Mesendoderm (in vitro differentiated cells): ENCODE measurements at regions not wholly inside any gene's neighbourhood (a gene's known extent, or its start where the extent isn't known, plus 50 kb on each side); places are given as distances from the start of the nearest gene placed in this dataset.

Source experiments
- DNase-seq: peaks from one replicate; pipeline ENCODE4 v3.0.0; 2013
- H2AK5ac ChIP-seq: 2 replicates; pipeline ENCODE4 v1.6.1; 2013; ENCODE audit warnings: low read length, inconsistent platforms
- H2BK120ac ChIP-seq: 2 replicates; pipeline ENCODE4 v1.6.1; 2013; ENCODE audit warnings: low read depth, mild to moderate bottlenecking, low read length, moderate library complexity, mixed read lengths
- H2BK15ac ChIP-seq: replicated peaks from 2 replicates; pipeline ENCODE4 v1.6.1; 2013; ENCODE audit warnings: low read depth, mild to moderate bottlenecking, moderate library complexity
- H2BK5ac ChIP-seq: 2 replicates; pipeline ENCODE4 v1.6.1; 2013; ENCODE audit warnings: low read length, inconsistent platforms
- H3K18ac ChIP-seq: 2 replicates; pipeline ENCODE4 v1.6.1; 2013; ENCODE audit warnings: mild to moderate bottlenecking, low read length, mixed read lengths
- H3K23ac ChIP-seq: one replicate; pipeline ENCODE4 v1.6.1; 2013; ENCODE audit warnings: low read length
- H3K27ac ChIP-seq: 2 replicates; pipeline ENCODE4 v1.5.1; 2013; ENCODE audit warnings: low read depth, mild to moderate bottlenecking, inconsistent platforms, low read length, moderate library complexity
- H3K27me3 ChIP-seq: 2 replicates; pipeline ENCODE4 v1.6.1; 2013; ENCODE audit warnings: low read length, control low read depth, mild to moderate bottlenecking, inconsistent platforms; ENCODE audit not compliant: insufficient read depth, poor library complexity
- H3K36me3 ChIP-seq: 2 replicates; pipeline ENCODE4 v1.6.1; 2013; ENCODE audit warnings: low read length, inconsistent platforms; ENCODE audit not compliant: control insufficient read depth, insufficient read depth
- H3K4ac ChIP-seq: one replicate; pipeline ENCODE4 v1.6.1; 2013; ENCODE audit warnings: low read depth, mild to moderate bottlenecking, low read length, moderate library complexity
- H3K4me1 ChIP-seq: 2 replicates; pipeline ENCODE4 v1.6.1; 2013; ENCODE audit warnings: low read depth, low read length, inconsistent platforms; ENCODE audit not compliant: control insufficient read depth
- H3K4me2 ChIP-seq: 2 replicates; pipeline ENCODE4 v1.6.1; 2013; ENCODE audit warnings: low read length
- H3K4me3 ChIP-seq: 2 replicates; pipeline ENCODE4 v1.5.1; 2013; ENCODE audit warnings: mild to moderate bottlenecking, low read length
- H3K56ac ChIP-seq: one replicate; pipeline ENCODE4 v1.6.1; 2013; ENCODE audit warnings: low read length
- H3K79me1 ChIP-seq: 2 replicates; pipeline ENCODE4 v1.6.1; 2013; ENCODE audit warnings: low read length, inconsistent platforms
- H3K79me2 ChIP-seq: 2 replicates; pipeline ENCODE4 v1.6.1; 2013; ENCODE audit warnings: mild to moderate bottlenecking, low read length; ENCODE audit not compliant: control insufficient read depth, insufficient read depth
- H3K9ac ChIP-seq: 2 replicates; pipeline ENCODE4 v1.6.1; 2013; ENCODE audit warnings: low read length, inconsistent platforms
- H4K5ac ChIP-seq: one replicate; pipeline ENCODE4 v1.6.1; 2013; ENCODE audit warnings: low read length
- H4K8ac ChIP-seq: one replicate; pipeline ENCODE4 v1.6.1; 2013; ENCODE audit warnings: low read depth, mild to moderate bottlenecking, control low read depth, low read length, moderate library complexity
- WGBS: extraction: QIAGEN DNeasy Blood & Tissue Kit; methylation state at CpG from one replicate; pipeline ENCODE4 v1.1.7; 2013; ENCODE audit warnings: low lambda C conversion rate, missing lambda C conversion rate; ENCODE audit not compliant: insufficient coverage; ENCODE audit errors: extremely low coverage; 5-methylcytosine and 5-hydroxymethylcytosine counted together

DNA sequence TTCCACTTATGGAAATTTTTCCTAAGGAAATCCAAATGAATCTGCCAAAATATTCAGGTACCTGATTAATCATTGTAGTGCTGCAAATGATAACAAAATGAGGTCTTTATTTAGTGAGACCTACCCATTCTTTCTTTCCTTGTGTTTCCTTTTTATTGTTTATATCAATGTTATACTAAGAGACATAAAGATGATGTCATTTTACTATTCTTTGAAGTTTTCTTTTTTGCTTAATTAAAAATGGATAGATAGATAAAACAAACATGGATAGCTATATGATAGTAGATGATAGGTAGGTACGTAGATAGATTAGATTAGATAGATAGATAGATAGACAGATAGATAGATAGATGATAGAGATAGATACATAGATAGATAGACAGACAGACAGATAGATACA is 669.5 kb upstream of the TBX3 start:
- no peak overlapping the region for H3K18ac ChIP-seq
- H3K4me1 ChIP-seq: no peaks in the 10 kb centered on the region
- no peak overlapping the region for H3K4ac ChIP-seq
- H4K8ac ChIP-seq: no peak overlapping the region
- no peak overlapping the region for H2BK120ac ChIP-seq
- no peak for DNase-seq
- no peak overlapping the region for H3K4me2 ChIP-seq
- no peak overlapping the region for H3K27ac ChIP-seq
- no peaks in the 10 kb centered on the region for H3K36me3 ChIP-seq
- H3K9ac ChIP-seq: no peak overlapping the region
- H2BK5ac ChIP-seq: no peak overlapping the region
- H3K79me1 ChIP-seq: no peaks in the 10 kb centered on the region
- WGBS: 100% methylated on average over 1 of the region's 1 CpG
- H3K79me2 ChIP-seq: no peaks in the 10 kb centered on the region
- H3K56ac ChIP-seq: no peak overlapping the region
- H3K4me3 ChIP-seq: no peak overlapping the region
- H3K27me3 ChIP-seq: no peaks in the 10 kb centered on the region
- H2BK15ac ChIP-seq: no peak overlapping the region
- H4K5ac ChIP-seq: no peak overlapping the region
- no peak overlapping the region for H3K23ac ChIP-seq
- no peak overlapping the region for H2AK5ac ChIP-seq

DNA sequence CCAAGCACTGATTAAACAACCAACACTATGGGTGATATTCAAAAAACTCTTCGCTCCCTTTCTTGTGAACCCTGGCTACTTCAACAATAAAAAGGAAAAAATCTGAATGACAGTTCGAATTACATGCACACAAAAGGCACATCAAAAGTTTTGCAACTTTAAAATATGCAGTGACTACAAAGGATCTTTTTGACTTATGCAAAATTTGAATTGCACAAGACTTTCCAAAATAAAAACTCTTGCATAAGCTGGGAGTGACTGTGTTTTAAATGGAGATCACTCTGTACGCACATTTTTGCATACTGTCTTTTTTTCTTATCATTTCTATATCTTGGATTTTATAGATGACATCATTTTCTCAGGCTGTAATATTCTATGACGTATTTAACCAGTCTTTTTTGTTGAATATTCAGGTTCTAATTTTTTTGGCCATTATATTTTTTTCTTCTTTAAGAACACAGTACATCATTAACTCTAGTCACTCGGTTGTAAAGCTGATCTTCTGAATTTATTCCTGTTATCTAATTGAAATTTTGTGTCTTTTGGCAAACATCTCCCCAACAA is 667.6 kb upstream of the TBX3 start:
- Histone ChIP-seq H3K4me3 (no peak overlapping the region), H2BK5ac (no peak overlapping the region), H3K79me1 (no peaks in the 10 kb centered on the region), H3K27me3 (no peaks in the 10 kb centered on the region), H4K5ac (no peak overlapping the region), H3K9ac (no peak overlapping the region), H3K23ac (no peak overlapping the region), H3K56ac (no peak overlapping the region), H2AK5ac (no peak overlapping the region), H2BK120ac (no peak overlapping the region), H3K79me2 (no peaks in the 10 kb centered on the region), H3K4me2 (no peak overlapping the region), H3K36me3 (no peaks in the 10 kb centered on the region), H3K27ac (no peak overlapping the region), H4K8ac (no peak overlapping the region), H3K18ac (no peak overlapping the region), H3K4ac (no peak overlapping the region), H2BK15ac (no peak overlapping the region), H3K4me1 (no peaks in the 10 kb centered on the region)
- no CpG with 5 or more reads among the region's 5 CpGs for WGBS
- no peak for DNase-seq

DNA sequence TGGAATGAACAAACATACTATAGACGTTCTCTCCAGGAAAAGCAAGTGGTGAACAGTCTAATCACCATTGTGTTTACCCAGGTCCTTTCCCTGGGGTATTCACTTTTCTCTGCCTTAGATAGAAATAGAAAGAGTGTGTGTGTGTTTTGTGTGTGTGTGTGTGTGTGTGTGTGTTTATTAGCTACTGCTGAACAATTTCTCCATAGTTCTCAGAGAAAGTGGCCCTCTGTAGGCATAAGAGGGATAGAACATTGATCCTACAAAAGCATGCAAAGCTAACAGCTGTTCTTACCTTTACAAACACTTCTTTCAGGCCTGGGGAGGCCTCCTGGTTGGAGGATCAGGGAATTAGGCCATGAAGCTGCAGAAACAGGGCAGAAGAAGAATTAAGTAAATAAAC is 665.7 kb upstream of the TBX3 start:
- WGBS: no CpG with 5 or more reads among the region's 1 CpG
- Histone ChIP-seq H3K18ac (no peak overlapping the region), H3K27me3 (no peaks in the 10 kb centered on the region), H2AK5ac (no peak overlapping the region), H3K79me1 (no peaks in the 10 kb centered on the region), H2BK15ac (no peak overlapping the region), H3K4ac (no peak overlapping the region), H4K5ac (no peak overlapping the region), H3K4me2 (no peak overlapping the region), H3K36me3 (no peaks in the 10 kb centered on the region), H3K4me3 (no peak overlapping the region), H4K8ac (no peak overlapping the region), H3K4me1 (no peaks in the 10 kb centered on the region), H2BK5ac (no peak overlapping the region), H3K56ac (no peak overlapping the region), H3K23ac (no peak overlapping the region), H3K9ac (no peak overlapping the region), H3K27ac (no peak overlapping the region), H3K79me2 (no peaks in the 10 kb centered on the region), H2BK120ac (no peak overlapping the region)
- DNase-seq: no peak

DNA sequence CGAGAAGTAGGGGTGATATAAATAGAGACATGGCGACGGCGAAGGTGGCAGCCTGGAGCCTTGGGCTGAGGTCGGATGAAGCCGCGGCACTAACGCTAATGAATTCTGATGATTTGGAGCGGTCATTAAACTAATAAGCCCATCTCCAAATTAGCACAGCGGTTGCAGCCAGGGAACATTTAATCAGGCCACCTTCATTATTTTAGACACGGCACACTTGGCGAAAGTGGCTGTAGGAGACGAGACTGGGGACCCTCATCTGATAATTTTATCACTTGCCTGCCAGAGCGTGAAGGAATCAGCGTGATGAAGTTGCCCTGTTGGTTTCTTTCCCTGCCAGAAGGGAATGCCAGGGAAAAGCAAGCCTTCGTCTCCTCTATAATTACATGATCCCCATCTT is 664.3 kb upstream of the TBX3 start:
- Histone ChIP-seq H3K56ac (no peak overlapping the region), H4K5ac (no peak overlapping the region), H3K36me3 (no peaks in the 10 kb centered on the region), H3K4ac (no peak overlapping the region), H3K27me3 (no peaks in the 10 kb centered on the region), H3K23ac (no peak overlapping the region), H3K79me1 (no peaks in the 10 kb centered on the region), H3K18ac (no peak overlapping the region), H3K79me2 (no peaks in the 10 kb centered on the region), H2BK15ac (no peak overlapping the region), H2BK120ac (no peak overlapping the region), H4K8ac (no peak overlapping the region), H3K4me2 (no peak overlapping the region), H2BK5ac (no peak overlapping the region), H2AK5ac (no peak overlapping the region), H3K9ac (no peak overlapping the region), H3K4me1 (no peaks in the 10 kb centered on the region), H3K4me3 (no peak overlapping the region), H3K27ac (no peak overlapping the region)
- no CpG with 5 or more reads among the region's 16 CpGs for WGBS
- DNase-seq: no peak

DNA sequence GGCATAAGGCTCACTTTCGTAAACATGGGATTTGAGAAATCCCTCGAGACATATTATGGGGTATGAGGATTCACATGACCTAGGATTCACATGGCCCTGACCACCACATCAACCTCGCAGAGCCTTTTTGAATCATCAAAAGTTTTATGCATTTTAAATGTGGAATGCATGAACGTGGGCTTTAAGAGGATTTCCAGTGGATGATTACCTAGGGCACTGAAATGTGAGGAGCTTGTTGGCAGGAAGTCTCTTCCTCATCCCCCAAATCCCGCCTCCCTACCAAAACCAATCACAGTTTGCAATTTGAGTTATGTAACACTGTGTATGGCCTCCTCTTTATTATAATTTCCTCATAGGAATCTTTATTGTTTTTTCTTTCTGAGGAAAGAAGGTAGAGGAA is 659.6 kb upstream of the TBX3 start:
- H3K27me3 ChIP-seq: no peaks in the 10 kb centered on the region
- no peak overlapping the region for H2AK5ac ChIP-seq
- H3K27ac ChIP-seq: no peak overlapping the region
- no peak for DNase-seq
- no peak overlapping the region for H3K4me3 ChIP-seq
- H2BK120ac ChIP-seq: no peak overlapping the region
- no peak overlapping the region for H3K9ac ChIP-seq
- H3K4me2 ChIP-seq: no peak overlapping the region
- H3K56ac ChIP-seq: no peak overlapping the region
- H3K4me1 ChIP-seq: no peaks in the 10 kb centered on the region
- H2BK5ac ChIP-seq: no peak overlapping the region
- no peak overlapping the region for H3K18ac ChIP-seq
- H4K8ac ChIP-seq: no peak overlapping the region
- no peak overlapping the region for H3K23ac ChIP-seq
- no peaks in the 10 kb centered on the region for H3K79me2 ChIP-seq
- H3K36me3 ChIP-seq: no peaks in the 10 kb centered on the region
- H3K4ac ChIP-seq: no peak overlapping the region
- H2BK15ac ChIP-seq: no peak overlapping the region
- H3K79me1 ChIP-seq: no peaks in the 10 kb centered on the region
- no peak overlapping the region for H4K5ac ChIP-seq
- WGBS: no CpG with 5 or more reads among the region's 5 CpGs

DNA sequence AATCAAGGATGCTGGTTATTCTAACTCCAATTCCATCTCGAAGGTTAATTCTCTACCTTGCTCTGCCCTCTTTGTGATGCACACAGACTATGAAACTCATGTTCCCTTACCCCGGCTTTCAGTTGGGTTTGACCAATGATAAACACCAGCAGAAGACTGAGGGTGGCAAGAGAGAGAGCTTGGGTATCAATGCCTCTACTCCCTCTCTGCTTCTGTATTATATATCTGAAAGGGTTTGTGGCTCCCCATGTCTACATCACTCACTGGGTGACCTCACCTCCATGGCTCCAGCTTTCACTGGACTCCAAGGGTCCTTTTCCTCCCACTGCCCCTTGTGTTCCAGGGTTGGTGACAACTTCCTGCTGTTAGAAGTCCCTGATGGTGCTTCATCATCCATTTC is 659.0 kb upstream of the TBX3 start:
- H2BK120ac ChIP-seq: no peak overlapping the region
- no peak overlapping the region for H3K18ac ChIP-seq
- no CpG with 5 or more reads among the region's 2 CpGs for WGBS
- no peak overlapping the region for H2BK15ac ChIP-seq
- H3K23ac ChIP-seq: no peak overlapping the region
- no peak overlapping the region for H3K9ac ChIP-seq
- H3K27me3 ChIP-seq: no peaks in the 10 kb centered on the region
- H2AK5ac ChIP-seq: no peak overlapping the region
- no peak overlapping the region for H3K27ac ChIP-seq
- H4K5ac ChIP-seq: no peak overlapping the region
- no peak overlapping the region for H3K4me2 ChIP-seq
- no peak overlapping the region for H3K4me3 ChIP-seq
- no peak overlapping the region for H4K8ac ChIP-seq
- no peak overlapping the region for H2BK5ac ChIP-seq
- no peaks in the 10 kb centered on the region for H3K79me1 ChIP-seq
- no peak overlapping the region for H3K4ac ChIP-seq
- H3K4me1 ChIP-seq: no peaks in the 10 kb centered on the region
- no peaks in the 10 kb centered on the region for H3K36me3 ChIP-seq
- DNase-seq: no peak
- H3K56ac ChIP-seq: no peak overlapping the region
- no peaks in the 10 kb centered on the region for H3K79me2 ChIP-seq
